ENCODE measurements at regions not wholly inside any gene's neighbourhood (a gene's known extent, or its start where the extent isn't known, plus 50 kb on each side); places are given as distances from the start of the nearest gene placed in this dataset.
"Not testable (repeated sequence)": the region's sequence is repeated elsewhere in the genome, so short reads cannot be mapped to it uniquely, and the experiment has no call there.

GRCh38 chr20:40634891-40635290 is 54.1 kb downstream of the MAFB start:
- in situ Hi-C loops (cut with HindIII; ENCODE audit: low pct_ligation_motif_present, low pct_unique_long_range_greater_than_20kb, low sequenced_read_pairs): no loop called here

GRCh38 chr20:40633123-40633850 is 55.7 kb downstream of the MAFB start:
- in situ Hi-C loops (cut with HindIII; ENCODE audit: low pct_ligation_motif_present, low pct_unique_long_range_greater_than_20kb, low sequenced_read_pairs): no loop called here
- no peak for DNase-seq

More at GRCh38 chr20:40634891-40635290, 54.1 kb downstream of the MAFB start:
- no peak for DNase-seq

- DNase-seq: no peak
- in situ Hi-C loops (cut with HindIII; ENCODE audit: low pct_ligation_motif_present, low pct_unique_long_range_greater_than_20kb, low sequenced_read_pairs): no loop called here
These were observed 56.6 kb downstream of the MAFB start for GRCh38 chr20:40632346-40632976.

GRCh38 chr20:40631119-40631631 is 57.9 kb downstream of the MAFB start:
- in situ Hi-C loops (cut with HindIII; ENCODE audit: low pct_ligation_motif_present, low pct_unique_long_range_greater_than_20kb, low sequenced_read_pairs): no loop called here
- DNase-seq: no peak

- no peak for DNase-seq
- in situ Hi-C loops (cut with HindIII; ENCODE audit: low pct_ligation_motif_present, low pct_unique_long_range_greater_than_20kb, low sequenced_read_pairs): no loop called here
These were observed 58.3 kb downstream of the MAFB start for GRCh38 chr20:40630713-40631112.

GRCh38 chr20:40630099-40630498 is 58.9 kb downstream of the MAFB start:
- no peak for DNase-seq
- in situ Hi-C loops (cut with HindIII; ENCODE audit: low pct_ligation_motif_present, low pct_unique_long_range_greater_than_20kb, low sequenced_read_pairs): no loop called here

- no peak for DNase-seq
- in situ Hi-C loops (cut with HindIII; ENCODE audit: low pct_ligation_motif_present, low pct_unique_long_range_greater_than_20kb, low sequenced_read_pairs): no loop called here
These were observed 60.2 kb downstream of the MAFB start for GRCh38 chr20:40628877-40629276.

- in situ Hi-C loops (cut with HindIII; ENCODE audit: low pct_ligation_motif_present, low pct_unique_long_range_greater_than_20kb, low sequenced_read_pairs); DNase-seq: not testable (repeated sequence)
These were observed 70.0 kb downstream of the MAFB start for GRCh38 chr20:40619053-40619452.

- in situ Hi-C loops (cut with HindIII; ENCODE audit: low pct_ligation_motif_present, low pct_unique_long_range_greater_than_20kb, low sequenced_read_pairs): no loop called here
These were observed 71.4 kb downstream of the MAFB start for GRCh38 chr20:40617594-40617993.

GRCh38 chr20:40612837-40613236 is 76.2 kb downstream of the MAFB start:
- no peak for DNase-seq
- in situ Hi-C loops (cut with HindIII; ENCODE audit: low pct_ligation_motif_present, low pct_unique_long_range_greater_than_20kb, low sequenced_read_pairs): no loop called here

More at GRCh38 chr20:40617594-40617993, 71.4 kb downstream of the MAFB start:
- no peak for DNase-seq

GRCh38 chr20:40612247-40612646 is 76.8 kb downstream of the MAFB start:
- no peak for DNase-seq
- in situ Hi-C loops (cut with HindIII; ENCODE audit: low pct_ligation_motif_present, low pct_unique_long_range_greater_than_20kb, low sequenced_read_pairs): no loop called here

GRCh38 chr20:40610730-40611129 is 78.3 kb downstream of the MAFB start:
- in situ Hi-C loops (cut with HindIII; ENCODE audit: low pct_ligation_motif_present, low pct_unique_long_range_greater_than_20kb, low sequenced_read_pairs): no loop called here
- no peak for DNase-seq

GRCh38 chr20:40607927-40608326 is 81.1 kb downstream of the MAFB start:
- no peak for DNase-seq
- in situ Hi-C loops (cut with HindIII; ENCODE audit: low pct_ligation_motif_present, low pct_unique_long_range_greater_than_20kb, low sequenced_read_pairs): no loop called here

- no peak for DNase-seq
- in situ Hi-C loops (cut with HindIII; ENCODE audit: low pct_ligation_motif_present, low pct_unique_long_range_greater_than_20kb, low sequenced_read_pairs): no loop called here
These were observed 82.4 kb downstream of the MAFB start for GRCh38 chr20:40606660-40607059.

GRCh38 chr20:40606237-40606636 is 82.8 kb downstream of the MAFB start:
- in situ Hi-C loops (cut with HindIII; ENCODE audit: low pct_ligation_motif_present, low pct_unique_long_range_greater_than_20kb, low sequenced_read_pairs): no loop called here
- no peak for DNase-seq

- DNase-seq: no peak
- in situ Hi-C loops (cut with HindIII; ENCODE audit: low pct_ligation_motif_present, low pct_unique_long_range_greater_than_20kb, low sequenced_read_pairs): no loop called here
These were observed 84.6 kb downstream of the MAFB start for GRCh38 chr20:40604416-40604815.

- in situ Hi-C loops (cut with HindIII; ENCODE audit: low pct_ligation_motif_present, low pct_unique_long_range_greater_than_20kb, low sequenced_read_pairs): no loop called here
- DNase-seq: no peak
These were observed 85.9 kb downstream of the MAFB start for GRCh38 chr20:40603057-40603651.

- DNase-seq: no peak
- in situ Hi-C loops (cut with HindIII; ENCODE audit: low pct_ligation_motif_present, low pct_unique_long_range_greater_than_20kb, low sequenced_read_pairs): no loop called here
These were observed 86.7 kb downstream of the MAFB start for GRCh38 chr20:40602381-40602780.

- DNase-seq: no peak
- in situ Hi-C loops (cut with HindIII; ENCODE audit: low pct_ligation_motif_present, low pct_unique_long_range_greater_than_20kb, low sequenced_read_pairs): no loop called here
These were observed 88.4 kb downstream of the MAFB start for GRCh38 chr20:40600441-40601219.
